NCI-H2029 (cell line): ENCODE measurements at regions not wholly inside any gene's neighbourhood (a gene's known extent, or its start where the extent isn't known, plus 50 kb on each side); places are given as distances from the start of the nearest gene placed in this dataset.

Source experiments
- DNase-seq: peaks from one replicate; lab custom pipeline; 2025; lab: John Stamatoyannopoulos, UW

DNA sequence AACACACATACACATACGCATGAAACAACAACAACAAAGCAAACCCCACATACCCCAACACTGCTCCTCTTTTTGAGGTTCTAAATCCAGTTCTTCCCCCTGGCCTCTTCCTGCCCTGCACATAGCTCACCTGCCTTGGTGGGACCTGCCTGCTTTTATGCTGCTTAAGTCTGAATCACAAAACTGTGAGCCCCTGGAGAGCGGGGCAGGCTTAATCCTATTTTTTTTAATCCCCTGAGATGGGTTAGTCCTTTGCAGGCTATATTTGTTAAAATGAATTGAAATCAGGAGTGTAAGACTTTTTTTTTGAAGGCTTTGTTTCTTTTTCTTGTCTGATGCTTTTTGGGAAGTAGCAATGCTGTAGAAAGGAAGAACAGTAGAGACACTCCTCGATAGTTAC is 84.6 kb upstream of the MAX start:
- DNase-seq: no peak

DNA sequence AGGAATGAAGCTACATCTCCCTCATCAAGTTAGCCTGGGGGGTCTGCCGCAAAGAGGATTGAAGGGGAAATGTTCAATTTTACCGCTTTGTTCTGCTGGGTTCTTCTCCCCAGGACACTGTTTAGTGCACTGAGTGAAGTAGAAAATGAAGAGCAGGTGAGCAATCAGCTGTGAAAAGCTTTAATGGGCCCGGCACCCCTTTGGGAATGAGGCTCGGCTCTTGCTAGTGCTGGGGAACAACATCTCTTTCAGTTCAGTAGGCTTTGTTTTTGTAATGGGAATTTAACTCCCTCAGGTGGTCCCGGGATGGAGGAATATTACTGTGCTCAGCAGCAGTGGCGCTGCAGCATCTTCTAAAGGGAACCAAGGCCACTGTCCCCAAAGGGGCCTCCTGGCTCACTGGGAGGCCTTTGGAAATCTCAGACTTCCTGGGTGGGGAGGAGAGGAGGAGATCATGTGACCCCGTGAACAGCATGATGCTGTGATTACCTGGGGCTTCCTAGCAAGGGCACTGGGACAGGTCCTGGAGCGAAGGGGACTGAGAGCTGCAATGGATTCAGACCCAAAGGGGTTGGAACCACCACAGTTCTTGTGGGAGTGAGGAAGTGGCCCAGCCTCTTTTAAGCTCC is 85.2 kb upstream of the MAX start:
- DNase-seq: no peak

DNA sequence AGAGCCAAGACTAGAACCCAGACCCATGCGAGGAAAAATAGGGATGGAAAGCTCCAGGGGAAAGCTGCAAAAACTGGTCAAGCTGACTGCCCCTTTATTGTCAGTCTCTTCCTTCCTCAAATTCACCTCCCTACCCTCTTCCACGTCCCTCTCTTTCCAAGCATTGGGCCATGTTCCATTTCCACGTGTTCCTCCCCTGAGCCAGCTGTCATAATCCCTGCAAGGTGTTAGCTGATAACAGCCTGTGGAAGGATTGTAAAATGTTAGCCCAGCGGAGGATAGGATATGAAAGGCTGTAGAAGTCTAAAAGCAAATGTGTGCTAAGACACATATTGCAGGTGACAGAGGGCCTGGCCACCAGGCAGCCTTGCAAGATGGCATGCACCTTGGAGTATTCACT is 88.0 kb upstream of the MAX start:
- no peak for DNase-seq

DNA sequence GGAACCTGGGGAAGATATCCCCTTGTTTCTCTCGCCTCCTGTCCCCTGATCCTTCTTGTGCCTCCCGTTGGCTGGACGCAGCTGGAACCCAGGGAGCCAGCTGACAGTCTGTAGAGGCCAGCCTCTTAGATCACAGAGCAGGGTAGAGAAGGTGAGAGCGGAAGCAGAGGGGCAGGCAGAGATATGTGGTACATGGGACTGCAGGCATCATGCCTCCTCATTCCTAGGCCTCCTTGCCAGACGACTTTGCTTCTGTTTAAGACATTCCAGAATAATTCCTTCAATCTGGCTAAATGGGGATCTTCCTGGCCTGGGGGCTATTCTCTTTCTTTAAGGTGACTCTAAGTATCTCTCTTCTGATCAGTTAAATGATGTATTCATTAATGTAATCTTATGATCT is 89.4 kb upstream of the MAX start:
- DNase-seq: no peak

DNA sequence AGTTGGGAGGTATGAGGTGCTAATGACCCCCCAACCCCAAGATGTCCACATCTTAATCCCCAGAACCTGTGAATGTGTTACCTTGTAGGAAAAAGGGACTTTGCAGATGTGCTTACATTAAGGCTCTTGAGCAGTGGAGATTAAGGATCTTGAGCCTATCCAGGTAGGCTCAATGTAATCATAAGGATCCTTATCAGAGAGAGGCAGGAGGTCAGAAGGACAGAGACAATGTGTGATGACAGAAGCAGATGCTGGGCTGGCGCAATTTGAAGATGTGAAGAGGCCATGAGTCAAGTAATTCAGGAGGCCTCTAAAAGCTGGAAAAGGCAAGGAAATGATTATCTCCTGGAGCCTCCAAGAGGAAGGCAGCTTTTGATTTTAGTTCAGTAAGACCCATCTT is 90.4 kb upstream of the MAX start:
- DNase-seq: no peak

DNA sequence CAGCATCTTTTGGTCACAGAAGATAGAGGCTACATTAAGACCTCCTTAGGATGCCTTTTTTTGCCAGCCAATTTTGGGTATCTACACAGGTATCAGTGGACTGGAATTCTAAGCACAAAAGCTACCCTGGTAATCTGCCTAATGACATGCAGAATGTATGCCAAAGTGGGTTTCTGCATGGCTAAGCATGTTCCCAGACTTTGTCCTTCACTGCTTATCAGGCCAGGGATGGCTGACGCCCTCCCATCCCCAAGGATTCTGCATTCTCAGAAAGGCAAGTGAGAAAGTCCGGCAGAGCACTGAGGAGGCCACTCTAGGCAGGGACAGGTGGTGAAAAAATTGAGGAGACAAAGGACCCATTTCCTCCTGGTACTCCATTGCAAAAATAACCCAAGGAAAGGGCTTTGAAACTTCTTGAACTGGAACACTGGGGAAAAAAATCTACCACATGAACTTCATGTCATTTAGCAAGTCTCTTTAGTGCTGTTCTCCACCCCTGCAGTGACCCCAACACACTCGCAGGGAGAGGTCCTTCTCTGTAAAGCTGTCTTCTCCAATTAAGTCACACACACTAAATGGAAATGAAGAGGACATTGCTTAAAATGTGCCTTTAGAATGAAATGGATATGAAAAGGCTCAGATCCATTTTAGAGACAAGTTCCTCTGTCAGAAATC is 91.7 kb upstream of the MAX start:
- no peak for DNase-seq

DNA sequence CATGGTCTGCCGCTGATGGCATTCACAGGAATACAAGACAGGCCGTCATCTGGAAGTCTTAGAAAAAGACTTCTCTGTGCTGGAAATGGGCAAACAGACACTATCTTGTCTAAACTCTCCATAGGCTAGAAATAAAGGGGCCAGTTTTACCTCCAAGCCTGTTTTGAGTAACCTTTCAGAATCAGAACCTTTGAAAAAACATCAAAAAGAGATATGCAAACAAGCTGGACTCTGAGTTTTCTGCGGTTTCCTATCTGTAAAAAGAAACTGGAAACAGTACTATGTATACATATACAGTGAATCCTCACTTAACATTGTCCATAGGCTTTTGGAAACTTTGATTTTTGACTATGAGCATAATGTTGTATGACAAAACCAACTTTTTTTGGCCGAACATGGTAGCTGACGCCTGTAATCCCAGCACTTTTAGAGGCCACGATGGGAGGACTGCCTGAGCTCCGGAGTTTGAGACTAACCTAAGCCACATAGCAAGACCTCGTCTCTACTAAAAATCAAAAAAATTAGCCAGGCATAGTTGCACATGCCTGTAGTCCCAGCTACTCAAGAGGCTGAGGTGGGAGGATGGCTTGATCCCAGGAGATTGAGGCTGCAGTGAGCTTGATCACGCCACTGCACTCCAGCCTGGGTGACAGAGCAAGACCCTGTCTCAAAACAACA is 92.9 kb upstream of the MAX start:
- DNase-seq: no peak

DNA sequence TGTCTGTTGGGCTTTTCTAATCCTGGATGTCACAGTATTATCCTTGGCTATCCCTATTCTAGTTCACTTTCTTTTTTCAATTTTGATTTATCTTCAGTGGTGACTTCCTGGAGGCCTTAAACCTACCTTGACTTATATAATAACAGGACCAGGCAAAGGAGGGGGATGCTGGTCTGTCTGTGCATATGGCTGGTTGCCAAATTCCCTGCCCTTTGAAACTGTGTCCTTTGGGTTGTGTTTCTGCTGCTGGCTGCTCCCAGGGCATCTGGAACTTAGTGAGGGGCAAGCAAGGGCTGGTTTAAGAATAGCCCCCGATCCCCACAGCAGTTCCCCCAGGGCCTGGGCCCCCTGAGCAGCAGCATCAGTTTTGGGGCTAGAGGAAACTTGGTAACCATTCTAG is 96.0 kb upstream of the MAX start:
- no peak for DNase-seq

DNA sequence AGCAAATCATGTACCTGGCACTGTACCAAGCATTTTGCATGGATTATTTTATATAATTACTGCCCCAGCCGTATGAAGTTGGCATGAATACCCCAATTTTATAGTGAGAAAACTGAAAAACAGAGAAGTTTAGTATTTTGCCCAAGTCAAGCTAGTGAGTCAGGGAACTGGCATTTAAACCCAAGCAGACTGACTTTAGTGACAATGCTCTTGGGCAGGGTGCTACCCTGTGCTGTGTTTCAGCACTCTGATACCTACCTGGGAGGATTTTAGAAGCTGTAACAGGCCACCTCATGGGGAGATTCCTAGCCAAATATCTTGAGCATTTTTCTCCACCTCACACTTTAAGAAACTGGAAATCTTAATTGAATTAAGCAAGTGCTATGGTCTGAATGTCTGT is 98.1 kb upstream of the MAX start:
- DNase-seq: no peak

DNA sequence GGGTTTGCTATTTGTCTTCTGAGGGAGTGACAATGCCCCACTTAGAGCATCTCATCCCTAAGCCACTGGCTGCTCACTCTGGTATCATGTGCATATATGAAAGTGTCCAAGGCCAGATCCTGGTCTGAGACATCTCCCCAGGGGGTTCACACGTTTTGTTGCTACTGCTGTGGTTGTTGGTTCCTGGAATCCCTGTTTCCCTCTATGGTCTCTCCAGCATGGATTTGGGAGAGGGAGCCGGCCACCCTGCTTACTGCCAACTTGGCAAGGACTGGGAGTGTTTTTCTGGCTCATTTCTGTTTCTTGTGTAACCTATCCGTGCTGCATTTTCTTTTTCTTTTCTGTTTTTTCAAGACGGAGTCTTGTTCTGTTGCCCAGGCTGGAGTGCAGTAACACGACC is 101.3 kb upstream of the MAX start:
- no peak for DNase-seq

DNA sequence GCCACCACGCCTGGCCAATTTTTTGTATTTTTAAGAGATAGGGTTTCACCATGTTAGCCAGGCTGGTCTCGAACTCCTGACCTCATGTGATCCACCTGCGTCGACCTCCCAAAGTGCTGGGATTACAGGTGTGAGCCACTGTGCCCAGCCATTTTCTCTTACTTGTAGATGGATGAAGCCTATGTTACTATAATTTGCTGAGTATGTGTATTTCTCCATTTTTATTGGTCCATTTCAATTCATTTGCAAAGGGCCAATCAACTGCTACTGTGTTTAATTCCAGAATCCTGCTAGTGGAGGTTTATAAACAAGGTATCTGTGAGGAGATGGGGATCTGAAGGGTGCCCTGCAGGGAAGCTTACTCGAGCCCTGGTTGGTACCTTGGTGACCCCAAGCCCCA is 101.7 kb upstream of the MAX start:
- no peak for DNase-seq

DNA sequence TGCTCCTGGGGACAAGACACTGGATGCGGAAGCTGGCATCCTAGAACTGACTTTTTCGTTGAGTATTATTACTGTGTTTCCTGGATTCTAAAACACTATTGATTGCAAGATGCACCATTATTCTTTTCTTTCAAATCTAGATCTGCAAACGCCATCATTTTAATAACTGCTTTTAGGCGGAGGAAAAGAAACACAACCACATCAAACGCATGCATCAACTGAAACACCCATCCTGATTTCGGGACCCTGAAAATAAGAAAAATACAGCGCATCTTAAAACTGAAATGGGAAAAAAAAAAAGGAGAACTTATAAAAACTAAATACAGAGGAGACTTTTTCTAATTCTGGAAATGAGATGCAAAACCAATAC is 103.7 kb upstream of the MAX start:
- no peak for DNase-seq

DNA sequence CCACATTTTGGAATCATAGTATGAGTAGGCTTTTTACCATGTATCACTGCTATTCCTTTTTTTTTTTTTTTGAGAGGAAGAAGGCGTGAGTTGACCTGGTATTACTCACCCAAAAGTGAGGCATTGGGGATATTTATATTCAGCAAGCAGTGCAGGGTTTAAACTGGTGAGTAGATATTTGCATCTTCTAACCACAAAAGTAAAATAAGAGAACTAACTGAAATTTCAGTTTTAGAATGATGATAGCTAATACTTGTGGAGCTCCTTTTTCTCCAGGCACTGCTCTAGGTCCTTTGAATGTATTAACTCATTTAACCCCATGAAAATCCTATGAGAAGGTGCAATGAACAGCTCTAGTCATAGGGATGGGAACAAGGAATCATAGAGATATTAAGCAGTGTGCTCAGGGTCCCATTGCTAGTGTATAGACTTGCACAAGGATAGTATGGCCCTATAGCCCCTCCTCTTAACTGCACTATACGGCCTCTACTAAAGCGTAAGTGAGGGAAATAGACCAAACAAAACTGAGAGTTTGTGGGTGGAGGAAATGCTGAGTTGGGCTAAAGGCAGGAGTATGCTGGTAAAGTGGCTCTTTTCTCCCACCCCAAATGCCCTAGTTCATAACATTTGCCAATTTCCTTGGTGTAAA is 104.3 kb upstream of the MAX start:
- DNase-seq: no peak

DNA sequence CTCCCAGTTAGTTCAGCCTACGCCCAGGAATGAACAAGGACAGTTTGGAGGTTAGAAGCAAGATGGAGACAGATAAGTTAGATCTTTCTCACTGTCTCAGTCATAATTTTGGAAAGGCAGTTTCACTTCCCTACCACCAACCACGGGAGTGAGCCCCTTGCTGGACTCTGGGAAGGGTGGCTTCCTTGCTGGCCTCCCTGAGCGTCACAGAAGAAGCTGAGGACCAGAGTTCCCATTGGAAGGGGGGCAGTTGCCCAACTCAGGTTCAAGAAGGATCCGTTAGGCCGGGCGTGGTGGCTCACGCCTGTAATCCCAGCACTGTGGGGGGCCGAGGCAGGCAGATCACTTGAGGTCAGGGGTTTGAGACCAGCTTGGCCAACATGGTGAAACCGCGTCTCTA is 106.2 kb upstream of the MAX start:
- no peak for DNase-seq

DNA sequence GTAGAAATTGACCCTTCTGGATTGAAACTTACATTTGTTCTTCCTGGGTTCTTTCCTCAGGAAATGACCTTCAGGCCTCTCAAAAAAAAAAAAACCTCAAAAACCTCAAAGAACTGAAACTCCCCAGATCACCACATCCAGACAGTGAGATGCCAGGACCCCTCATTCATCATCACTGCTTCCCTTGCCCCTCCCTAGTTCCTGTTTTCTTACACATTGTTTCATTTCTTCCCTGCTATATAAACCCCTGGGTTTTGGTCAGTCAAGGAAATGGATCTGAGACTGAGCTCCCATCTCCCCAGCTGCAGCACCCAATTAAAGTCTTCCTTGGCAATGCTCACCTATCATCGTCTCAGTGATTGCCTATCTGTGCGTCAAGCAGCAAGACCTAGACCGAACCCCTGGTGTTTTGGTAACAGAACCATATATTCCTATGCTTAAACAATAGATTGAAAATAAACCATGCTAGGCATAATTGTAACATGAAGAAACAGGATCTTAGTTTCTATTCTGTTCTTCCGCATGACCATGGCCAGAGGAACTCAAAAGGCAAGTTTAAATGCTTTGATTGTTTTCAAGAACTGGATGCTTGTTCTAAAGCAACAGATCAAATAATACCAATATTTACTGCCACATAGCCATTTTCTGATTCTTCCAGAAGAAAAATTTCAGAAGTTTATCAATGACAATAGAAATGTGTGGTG is 108.0 kb upstream of the MAX start:
- no peak for DNase-seq

DNA sequence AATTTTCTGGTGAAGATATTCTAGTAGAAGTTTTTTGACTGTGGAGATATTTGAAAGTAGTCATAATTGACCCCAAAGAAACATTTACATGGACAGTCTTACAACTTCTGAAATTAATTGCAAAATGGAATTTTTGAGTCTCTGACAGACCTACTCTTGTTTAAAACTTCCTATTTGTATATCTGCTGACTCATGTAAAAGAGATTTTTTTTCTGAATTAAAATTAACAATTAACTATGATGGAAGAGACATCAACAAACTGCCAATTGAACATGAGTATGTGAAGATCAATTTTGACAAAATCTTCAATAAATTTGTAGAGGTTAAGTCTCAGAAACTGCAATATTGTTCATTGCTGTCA is 108.5 kb upstream of the MAX start:
- no peak for DNase-seq

DNA sequence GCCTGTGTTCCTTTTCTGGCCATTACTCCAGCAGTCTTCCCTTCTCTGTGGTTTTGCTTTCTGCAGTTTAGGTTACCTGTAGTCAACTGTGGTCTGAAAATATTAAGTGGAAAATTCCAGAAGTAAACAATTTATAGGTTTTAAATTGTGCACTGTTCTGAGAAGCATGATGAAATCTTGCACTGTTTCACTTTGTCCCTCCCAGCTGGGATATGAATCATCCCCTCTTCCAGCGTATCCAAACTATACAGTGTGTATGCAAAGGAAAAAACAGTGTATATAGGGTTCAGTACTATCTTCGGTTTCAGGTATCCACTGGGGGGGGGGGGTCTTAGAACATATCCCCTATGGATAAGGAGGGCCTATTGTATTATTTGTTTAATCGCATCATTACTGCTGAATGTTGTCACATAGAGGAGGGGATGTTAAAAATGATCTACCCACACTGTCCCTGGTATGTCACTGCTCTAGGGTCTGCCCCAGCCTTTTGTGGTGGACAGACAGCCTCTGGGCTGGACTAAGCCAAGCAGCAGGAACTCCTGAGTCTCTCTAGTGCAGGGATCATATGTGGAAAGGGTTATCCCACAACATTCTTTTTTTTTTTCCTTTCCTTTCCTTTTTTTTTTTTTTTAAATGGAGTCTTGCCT is 109.1 kb upstream of the MAX start:
- DNase-seq: no peak

DNA sequence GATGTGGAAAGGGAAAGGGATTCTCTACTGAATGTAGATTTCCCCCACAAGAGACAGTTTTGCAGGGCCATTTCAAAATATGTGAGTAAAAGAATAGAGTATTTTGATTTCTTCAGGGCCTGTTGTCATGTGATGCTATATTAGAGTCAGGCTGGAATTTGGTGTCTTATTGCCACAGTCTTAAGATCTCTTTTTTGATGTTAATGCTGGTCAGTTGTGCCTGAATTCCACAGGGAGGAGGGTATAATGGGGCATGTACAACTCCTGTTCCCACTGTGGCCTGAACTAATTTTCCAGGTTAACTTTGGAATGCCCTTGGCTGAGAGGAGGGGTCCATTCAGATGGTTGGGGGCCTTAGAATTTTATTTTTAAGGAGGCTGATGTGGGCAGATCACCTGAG is 111.0 kb upstream of the MAX start:
- DNase-seq: no peak

DNA sequence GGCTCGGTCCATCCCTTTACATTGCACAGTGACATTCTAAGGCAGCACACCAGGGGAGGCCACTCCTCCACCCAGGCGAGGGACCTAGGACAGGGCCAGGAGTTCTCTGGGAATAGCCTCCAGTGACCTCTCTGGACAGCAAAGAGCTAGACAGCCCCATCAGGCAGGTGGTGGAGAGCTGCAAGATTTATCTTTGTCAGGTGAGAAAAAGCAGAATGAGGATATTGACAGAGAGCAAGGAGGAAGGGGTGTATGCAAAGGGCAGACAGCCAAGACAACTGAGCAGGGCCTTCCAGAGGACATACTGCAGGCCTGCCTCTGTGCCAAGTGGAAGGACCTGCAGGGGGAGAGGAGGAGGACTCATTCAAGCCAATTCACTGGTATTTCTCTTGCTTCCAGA is 112.4 kb upstream of the MAX start:
- peak; percentile 16 for DNase-seq

DNA sequence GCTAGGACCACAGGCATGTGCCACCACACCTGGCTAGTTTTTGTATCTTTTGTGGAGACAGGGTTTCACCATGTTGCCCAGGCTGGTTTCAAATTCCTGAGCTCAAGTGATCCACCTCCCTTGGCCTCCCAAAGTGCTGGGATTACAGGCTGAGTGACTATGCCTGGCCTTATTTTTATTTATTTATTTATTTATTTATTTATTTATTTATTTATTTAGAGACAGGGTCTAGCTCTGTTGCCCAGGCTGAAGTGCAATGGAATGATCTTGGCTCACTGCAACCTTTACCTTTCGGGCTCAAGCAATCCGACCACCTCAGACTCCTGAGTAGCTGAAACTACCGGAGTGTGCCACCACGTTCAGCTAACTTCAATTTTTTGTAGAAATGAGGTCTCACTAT is 117.0 kb upstream of the MAX start:
- DNase-seq: no peak

DNA sequence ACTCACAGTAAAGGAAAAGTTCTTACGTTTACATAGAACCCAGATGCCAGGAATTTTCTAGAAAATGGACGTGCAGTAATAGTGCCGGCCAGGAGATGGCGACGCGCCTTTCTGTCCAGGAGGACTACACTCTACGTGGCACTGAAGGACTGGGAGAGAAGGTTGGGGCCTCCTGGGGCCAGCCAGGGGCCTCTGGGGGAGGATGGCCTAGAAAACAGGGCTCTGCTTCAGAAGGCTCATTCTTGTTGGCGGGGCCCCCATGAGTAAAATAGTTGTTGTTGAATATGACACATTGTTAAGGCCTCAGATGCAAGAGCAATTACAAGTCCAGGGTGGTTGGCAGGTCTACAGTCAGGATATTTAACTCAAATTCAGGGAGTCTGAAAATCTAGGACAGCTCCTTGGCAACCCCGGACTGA is 120.1 kb upstream of the MAX start:
- DNase-seq: no peak

DNA sequence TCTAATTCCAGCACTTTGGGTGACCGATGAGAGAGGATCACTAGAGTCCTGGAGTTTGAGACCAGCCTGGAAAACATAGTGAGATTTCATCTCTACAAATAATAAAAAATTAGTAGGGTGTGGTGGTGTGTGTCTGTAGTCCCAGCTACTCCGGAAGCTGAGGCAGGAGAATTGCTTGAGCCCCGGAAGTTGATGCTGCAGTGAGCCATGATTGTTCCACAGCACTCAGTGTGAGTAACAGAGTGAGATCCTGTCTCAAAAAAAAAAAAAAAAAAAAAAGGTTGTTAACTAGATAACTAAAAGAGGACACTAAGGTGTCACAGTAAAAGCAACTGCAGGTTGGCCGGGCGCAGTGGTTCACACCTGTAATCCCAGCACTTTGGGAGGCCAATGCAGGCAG is 121.3 kb upstream of the MAX start:
- DNase-seq: no peak
